RKO (cell line): ENCODE measurements at regions not wholly inside any gene's neighbourhood (a gene's known extent, or its start where the extent isn't known, plus 50 kb on each side); places are given as distances from the start of the nearest gene placed in this dataset.
"Not testable (repeated sequence)": the region's sequence is repeated elsewhere in the genome, so short reads cannot be mapped to it uniquely, and the experiment has no call there.

Source experiments
- DNase-seq: peaks from one replicate; pipeline ENCODE4 v3.0.0-alpha.2; 2016; ENCODE audit warnings: low spot score

DNA sequence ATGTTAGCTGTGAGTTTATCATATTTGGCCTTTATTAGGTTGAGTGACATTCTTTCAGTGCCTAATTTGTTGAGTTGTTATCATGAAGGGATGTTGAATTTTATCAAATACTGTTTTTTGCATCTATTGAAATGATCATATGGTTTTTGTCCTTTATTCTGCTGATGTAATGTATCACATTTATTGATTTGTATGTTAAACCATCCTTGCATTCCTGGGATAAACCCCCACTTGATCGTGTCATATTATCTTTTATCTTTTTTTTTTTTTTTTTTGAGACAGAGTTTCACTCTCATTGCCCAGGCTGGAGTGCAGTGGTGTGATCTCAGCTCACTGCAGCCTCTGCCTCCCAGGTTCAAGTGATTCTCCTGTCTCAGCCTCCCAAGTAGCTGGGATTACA, 51.9 kb upstream of the MFGE8 start:
- DNase-seq, result not testable (repeated sequence)

DNA sequence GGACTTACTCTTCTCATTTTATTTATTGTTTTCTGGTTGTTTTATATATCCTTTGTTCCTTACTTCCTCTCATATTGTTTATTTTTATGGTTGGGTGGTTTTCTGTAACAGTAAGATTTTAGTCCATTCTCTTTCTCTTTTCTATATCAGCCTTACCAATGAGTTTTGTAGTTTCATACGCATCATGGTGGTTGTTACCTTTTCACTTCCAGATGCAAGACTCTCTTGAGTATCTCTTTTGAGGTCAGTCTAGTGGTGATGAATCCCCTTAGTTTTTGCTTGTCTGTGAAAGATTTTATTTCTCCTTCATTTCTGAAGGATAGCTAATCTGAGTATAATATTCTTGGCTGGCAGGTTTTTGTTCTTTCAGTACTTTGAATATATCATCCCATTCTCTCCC, 57.1 kb upstream of the MFGE8 start:
- DNase-seq, result no peak

DNA sequence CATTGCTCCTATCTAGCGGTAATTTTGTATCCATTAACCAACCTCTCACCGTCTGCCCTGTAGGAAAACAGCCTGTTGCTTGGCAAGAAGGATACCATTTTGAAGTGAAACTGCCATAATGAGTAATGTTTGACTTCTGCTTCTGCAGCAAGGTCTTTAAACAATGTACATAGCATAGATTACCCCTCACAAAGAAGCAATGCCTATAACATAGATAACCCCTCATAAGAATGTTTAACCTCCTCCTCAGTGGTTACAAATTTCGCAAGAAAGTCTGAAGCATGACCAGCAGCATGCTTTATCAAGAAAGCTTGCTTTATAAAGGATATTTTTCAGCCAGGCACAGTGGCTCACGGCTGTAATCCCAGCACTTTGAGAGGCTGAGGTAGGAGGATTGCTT, 61.2 kb upstream of the MFGE8 start:
- DNase-seq, result no peak

DNA sequence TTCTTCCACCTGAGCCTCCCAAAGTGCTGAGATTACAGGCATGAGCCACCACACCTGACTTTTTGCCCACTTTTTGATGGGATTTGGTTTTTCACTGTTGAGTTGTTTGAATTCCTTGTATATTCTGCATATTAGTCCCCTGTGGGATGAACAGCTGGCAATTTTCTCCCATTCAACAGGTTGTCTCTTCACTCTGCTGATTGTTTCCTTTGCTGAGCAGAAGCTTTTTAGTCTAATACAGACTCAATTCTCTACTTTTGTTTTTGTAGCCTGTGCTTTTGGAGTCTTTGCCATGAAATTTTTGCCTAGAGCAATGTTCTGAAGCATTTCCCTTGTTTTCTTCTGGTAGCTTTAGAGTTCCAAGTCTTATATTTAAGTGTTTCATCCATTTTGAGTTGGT, 62.7 kb upstream of the MFGE8 start:
- DNase-seq, result no peak

DNA sequence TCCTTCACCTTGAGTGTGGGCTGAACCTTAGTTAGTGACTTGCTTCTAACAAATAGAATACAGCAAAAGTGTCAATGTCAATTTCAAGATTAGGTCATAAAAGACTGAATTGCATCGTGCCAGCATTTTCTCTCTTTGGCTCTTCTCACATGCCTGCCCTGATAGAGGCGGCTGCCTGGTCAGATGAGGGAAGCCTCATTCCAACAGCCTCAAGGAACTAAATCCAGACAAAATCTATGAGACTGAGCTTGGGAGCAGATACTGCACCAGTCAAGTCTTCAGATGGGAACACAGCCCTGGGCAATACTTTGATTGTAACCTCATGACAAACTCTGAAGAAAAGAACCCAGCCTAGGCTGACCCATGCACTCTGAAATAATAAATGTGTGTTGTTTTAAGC, 63.5 kb upstream of the MFGE8 start:
- no peak for DNase-seq

DNA sequence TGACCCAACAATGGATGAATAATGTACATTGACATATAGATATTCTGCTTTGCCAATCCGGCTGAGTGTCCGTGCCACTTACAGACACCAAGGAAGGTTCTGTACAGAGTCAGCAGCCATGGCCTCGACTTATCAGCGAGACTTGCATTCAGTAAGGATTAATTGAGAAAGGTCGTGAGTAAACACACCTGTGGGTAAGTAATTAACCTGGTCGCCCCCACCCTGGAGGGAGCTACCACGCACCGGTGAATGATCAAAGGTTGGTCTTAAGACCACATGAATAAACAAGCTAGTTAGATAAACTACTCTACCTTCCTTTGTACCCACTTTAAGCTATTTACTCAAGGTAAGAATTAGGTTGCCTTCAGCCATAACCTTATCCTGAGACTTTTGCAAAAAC, 66.5 kb upstream of the MFGE8 start:
- DNase-seq, result no peak

DNA sequence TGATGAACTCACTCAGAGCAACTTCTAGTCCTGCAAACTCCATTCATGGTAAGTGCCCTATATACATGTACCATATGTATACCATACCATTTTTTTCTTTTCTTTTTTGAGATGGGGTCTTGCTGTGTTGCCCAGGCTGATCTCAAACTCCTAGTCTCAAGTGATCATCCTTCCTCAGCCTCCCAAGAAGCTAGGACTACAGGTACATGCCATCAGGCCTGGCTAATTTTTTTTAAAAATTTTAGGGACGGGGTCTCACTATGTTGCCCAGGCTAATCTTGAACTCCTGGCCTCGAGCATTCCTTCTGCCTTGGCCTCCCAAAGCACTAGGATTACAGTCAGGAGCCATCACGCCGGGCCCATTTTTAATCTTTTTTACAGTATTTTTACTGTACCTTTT, 67.3 kb upstream of the MFGE8 start:
- no peak for DNase-seq

DNA sequence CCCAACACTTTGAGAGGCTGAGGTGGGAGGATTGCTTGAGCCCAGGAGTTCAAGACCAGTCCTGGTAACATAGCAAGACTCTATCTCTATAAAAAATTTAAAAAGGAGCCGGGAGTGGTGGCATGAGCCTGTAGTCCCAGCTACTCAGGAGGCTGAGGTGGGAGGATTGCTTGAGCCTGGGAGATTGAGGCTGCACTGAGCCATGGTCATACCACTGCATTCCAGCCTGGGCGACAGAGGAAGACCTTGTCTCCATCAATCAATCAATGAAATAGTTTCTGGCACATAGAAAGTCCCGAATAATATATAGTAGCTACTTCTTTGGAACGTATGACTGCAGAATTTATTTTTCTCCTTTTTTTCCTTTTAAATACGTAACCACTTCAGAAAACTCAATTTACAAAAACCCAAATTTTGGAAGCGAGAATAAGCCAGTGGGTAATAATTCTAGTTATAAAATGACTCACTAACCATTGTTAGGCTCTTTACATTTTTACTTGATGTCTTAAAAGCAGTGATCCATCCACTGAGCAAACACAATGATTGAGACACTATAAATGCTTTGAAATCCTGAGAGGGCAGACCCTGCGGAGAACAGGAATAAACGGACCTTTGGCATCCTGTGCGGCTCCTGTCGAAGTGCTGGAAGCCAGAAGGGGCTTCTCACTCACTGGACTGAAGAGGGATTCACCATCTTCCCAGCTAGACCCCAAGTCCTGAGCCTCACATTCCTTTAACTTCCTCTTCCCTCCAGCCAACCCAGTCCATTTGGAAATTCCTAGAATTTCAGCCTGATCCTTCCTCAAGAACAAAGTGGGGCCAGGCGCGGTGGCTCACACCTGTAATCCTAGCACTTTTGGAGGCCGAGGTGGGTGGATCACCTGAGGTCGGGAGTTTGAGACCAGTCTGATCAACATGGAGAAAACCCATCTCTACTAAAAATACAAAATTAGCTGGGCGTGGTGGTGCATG, 68.4 kb upstream of the MFGE8 start:
- no peak for DNase-seq

DNA sequence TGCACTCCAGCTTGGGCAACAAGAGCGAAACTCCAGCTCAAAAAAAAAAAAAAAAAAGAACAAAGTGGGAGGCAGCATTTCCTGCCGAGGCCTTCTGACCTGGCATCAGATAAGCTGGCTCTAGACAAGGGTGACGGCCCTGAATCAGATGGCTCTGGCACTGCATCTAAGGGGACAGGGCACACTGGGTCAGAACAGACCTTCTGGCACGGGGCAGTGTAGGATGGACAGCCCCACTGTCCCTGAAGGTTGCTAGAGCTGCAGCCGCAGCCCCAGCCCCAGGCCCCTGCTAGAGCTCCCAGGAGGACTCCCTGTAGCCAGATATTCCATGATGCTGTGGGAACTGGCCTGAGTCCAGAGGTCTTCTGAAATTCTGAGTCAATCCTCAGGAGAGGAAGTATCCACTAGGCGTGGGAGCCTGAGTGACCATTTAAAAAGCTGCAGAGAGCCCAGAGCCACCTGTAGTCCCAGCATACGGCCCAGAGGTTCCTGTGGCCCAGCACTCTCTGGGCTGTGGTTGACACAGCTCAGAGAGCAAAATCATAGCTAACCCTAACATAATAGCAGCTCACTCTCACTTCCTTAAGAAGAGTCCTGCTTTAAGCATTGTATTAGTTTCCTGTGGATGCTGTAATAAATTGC, 69.2 kb upstream of the MFGE8 start:
- no peak for DNase-seq

DNA sequence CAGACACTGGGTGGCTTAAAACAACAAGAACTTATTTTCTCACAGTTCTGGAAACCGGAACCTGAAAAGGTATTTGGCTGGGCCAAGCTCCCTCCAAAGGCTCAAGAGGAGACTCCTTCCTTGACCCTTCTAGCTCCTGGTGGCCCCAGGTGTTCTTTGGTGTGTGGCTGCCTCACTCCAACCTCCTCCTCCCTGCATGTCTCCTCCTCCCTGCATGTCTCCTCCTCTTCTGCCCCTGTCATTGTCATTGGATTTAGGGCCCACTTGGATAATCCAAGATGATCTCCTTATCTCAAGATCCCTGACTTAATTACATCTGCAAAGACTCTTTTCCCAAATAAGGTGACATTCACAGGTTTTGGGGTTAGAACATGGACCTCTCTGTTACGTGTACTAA, 69.8 kb upstream of the MFGE8 start:
- DNase-seq, result no peak

DNA sequence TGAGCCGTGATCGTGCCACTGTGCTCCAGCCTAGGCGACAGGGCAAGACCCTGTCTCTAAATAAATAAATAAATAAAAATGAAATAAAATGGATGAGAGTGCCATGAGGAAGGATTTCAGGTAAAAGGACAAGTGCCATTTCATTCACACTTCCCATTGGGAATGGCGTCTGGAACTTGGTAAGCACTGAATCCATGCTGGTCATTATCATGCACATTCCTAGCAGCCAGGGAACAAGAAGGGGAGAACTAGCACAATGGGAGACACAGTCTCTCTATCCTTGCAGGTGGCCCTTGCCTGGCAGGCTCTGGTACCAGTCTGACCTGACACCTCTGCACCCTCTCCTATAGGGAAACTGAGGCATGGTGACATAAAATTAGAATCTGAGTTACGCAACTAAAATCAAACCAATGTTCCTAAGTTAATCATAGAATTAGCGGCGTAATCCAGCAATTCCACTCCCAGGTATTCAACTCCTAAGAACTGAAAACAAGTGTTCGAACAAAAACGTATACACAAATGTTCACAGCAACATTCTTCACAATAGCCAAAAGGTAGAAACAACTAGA, 70.8 kb upstream of the MFGE8 start:
- DNase-seq, result no peak

DNA sequence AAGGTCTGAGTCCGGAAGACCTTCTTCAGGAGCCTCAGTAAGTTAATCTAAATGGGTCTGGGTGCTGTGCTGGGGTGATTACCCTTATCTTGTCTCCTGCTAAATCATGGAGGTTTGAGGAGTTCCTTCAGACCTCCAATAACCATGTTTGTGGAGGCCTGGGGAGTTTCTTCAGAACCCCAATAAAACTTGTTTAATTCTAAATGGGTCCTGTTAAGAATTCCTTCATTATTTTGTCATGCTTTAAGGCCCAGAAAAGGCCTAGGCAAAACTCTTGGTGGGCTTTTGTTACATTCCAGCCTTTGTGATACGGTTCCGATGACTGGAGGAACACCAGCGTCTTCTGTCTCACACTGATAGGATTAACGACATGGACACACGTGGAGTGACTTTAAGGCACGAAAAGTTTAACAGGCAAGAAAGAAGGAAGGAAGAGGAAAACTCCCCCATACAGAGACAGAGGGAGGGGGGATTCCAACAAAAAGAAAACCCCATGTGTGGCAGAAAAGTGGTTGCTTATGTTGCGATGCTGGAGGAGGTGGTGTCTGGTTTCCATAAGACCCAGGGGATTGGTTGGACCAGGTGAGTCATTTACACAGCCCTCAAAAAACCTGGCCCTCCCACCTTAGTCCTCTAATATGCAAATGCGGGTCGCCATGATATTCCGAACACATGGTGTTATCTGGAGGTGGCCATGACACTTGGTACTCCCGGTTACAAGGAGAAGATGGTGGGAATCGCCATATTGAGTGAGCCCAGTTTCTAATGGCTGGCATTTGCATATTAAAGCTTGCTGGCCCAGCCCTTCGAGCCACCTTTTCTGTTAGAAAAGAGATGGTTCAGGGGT, 72.6 kb upstream of the MFGE8 start:
- DNase-seq, result no peak

DNA sequence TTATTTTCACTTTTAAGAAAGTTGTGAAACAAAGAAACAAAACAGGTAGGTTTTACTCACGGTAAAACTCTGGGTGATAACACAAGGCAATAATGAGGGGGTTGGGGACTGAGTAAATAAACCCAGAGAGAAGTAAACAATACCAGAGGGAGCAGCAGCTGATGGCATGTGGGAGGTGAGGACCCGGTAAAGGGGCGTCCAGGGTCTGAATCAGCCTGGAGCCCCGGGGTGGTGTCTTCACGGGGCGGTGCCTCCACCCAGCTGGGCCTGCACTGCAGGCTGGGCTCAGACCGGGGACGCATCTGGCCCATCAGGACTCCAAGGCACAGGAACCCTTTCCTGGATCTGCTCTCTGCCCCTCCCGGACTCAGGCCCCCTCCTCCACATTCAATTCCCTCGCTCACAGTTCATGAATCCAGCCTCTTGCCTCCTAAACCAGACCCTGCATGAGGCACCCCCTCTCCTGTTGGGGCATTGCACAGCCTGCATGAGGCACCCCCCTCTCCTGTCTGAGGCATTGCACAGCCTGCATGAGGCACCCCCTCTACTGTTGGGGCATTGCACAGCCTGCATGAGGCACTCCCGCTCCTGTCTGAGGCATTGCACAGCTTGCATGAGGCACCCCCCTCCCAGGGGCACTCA, 73.9 kb upstream of the MFGE8 start:
- no peak for DNase-seq

DNA sequence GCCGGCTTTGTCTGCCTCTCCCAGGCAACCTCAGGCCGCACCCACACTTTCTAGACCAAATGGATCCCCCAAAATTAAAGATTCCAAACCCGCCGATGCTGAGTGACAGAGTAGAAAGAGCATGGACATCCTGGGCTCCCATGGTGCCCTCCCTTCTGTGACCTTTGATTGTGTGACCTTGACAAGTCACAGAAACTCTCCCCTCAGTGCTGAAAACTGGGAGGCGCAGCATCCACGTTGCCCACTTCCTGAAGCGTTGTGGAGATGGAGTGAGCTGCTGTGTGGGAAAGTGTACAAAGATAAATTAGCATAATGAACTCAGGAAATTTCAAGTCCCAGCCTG, 74.4 kb upstream of the MFGE8 start:
- no peak for DNase-seq

DNA sequence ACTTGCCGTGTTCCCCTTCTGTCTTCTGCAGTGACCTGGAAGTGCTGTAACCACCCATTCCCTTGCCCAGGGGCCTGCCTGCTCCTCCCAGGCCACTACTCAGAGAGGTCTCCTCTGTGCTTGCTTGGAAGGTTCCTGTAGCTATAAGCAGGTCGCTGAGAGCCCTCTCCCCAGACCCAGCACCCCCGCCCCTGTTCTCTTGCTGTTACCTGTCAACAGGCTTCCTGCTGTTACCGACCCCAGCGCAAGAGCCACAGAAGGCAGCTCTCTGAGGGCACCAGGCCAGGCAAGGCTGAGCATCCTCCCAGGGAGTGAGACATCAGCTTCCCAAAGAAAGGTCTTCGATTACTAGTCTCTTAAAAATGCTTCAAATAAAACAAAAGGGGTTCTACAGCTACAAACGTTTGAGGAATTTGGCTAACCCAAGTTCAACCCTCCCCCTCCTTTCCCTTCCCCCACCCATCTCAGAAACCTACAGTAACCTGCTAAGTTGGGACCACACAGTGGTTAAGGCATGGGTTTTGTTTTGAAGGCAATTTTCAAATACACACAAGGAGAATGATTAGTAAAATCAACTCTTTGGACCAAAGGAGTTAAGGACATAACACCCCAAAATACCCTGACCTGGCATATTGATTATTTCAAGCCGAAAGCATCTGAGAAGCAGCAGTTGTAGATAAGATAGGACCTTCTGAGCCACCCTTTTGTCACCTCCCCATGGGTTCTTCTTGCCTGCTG, 74.9 kb upstream of the MFGE8 start:
- DNase-seq, result no peak

DNA sequence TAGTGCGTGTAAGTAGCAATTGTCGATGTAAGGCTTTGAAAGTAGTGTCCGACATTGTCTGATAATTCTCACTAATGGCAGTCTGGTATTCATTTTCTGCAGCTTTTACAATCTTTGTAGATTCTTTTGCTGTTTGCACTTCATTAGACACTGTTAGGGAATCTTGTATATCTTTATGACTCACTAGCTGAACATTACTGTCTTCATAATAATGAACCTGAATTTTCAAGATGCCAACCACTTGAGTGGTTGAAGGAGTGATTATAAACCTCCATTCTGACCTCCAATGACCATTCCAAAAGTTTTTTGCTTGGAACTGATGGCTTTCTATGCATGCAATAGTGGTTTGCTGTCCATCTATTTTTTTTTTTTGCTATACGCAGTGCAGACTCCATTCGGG, 76.4 kb upstream of the MFGE8 start:
- no peak for DNase-seq

DNA sequence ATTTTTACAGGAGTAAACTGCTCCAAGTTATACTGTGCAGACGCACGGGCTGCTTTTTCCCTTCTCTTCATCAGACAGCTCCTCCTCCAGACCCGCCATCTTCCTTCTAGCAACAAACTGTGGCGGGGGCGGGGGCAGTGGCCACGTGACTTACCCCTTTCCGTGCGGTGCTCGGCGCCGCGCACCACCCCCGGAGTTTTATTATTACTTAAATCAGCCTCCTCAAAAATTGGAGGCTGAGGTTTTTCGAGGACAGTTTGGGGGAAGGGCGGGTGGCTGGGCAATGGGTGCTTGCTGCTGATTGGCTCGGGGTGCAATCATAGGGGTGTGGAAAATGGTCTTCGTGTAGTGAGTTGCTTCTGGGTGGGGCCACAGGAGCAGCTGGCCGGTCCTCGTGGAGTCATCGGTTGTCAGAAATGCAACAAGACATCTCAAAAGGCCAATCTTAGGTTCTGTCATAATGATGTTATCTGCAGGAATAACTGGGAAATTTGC, 77.1 kb upstream of the MFGE8 start:
- DNase-seq, result no peak

DNA sequence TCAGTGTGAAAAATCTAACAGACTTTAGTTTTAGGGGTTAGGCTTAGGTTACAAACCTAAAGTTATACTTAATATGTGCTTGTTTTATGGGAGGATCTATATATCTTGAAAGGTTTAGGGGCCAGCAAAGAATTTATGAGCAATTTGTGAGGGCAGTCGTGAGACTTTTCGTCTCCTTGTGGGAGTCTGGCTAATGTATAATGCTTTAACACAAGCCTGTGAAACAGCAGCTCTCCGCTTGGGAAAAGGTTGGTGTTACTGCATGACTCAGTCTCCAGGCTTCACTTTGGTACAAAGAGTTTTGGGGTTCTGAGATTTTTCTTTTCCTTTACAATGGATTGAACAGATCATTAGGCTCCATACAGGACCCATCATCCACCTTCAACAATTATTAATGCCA, 79.0 kb upstream of the MFGE8 start:
- DNase-seq, result no peak

DNA sequence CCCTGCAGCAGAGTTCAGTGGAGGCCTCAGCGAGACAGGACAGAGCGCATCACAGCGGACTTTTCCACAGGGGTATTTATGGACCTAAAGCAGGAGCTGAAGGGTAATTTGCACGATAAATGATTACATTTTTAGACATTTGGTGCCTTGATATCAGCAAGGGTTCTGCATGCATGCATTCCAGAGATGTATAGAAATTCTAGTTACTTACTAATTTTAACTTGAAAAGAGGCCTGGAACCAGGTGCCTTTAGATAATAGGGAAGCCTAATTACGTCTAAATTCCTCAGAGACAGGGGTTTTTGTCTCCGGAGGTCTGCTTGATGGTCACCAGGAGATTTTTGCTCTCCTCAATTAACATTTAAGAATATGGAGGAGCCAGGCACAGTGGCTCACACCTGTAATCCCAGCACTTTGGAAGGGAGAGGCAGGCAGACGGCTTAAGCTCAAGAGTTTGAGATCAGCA, 79.8 kb upstream of the MFGE8 start:
- no peak for DNase-seq

DNA sequence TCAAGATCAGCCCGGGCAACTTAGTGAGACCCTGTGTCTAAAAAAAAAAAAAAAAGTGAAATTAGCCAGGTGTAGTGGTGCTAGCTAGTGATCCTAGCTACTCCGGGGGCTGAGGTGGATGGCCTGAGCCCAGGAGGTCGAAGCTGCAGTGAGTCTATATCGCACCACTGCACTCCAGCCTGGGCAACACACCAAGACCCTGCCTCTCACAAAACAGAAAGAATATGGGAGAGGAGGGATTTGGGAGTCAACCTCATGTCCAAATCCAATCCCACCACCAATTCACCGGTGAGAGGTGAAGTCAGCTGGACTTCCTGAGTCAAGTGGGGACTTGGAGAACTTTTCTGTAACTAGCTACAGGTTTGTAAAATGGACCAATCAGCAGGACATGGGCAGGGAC, 80.5 kb upstream of the MFGE8 start:
- no peak for DNase-seq

DNA sequence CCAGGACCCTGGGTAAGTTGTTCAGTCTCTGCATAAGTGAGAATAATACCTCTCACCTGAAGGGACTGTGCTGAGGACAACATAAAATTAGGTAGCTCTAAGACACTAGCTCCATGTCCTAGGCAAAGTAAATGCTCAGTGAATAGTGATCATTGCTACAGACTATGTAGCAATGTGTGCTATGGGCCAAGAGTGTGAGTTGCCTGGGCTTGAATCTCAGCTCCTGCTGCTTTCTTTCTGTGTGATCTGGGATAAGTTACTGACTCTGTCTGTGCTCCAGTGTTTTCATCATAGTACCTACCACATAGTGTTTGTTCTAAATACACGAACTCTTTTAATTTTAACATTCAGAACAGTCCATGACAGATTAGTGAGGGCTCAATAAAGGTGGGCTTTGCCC, 81.1 kb upstream of the MFGE8 start:
- no peak for DNase-seq
